GM19463 (cell line): ENCODE measurements at regions not wholly inside any gene's neighbourhood (a gene's known extent, or its start where the extent isn't known, plus 50 kb on each side); places are given as distances from the start of the nearest gene placed in this dataset.

Experiments used
- ATAC-seq: cut with Tn5 transposase; IDR thresholded peaks from one replicate; pipeline ENCODE4 v1.9.1; 2021; ENCODE audit warnings: mild to moderate bottlenecking, moderate library complexity; ENCODE audit not compliant: unreplicated experiment

GRCh38 chr3:147049305-147049704, 357.0 kb downstream of the ZIC4 start:
- no peak for ATAC-seq

- no peak for ATAC-seq
Observed at GRCh38 chr3:147046916-147047315, 359.4 kb downstream of the ZIC4 start.

- ATAC-seq = no peak
Observed at GRCh38 chr3:147038481-147038880, 367.9 kb downstream of the ZIC4 start.

GRCh38 chr3:147034359-147034758, 372.0 kb downstream of the ZIC4 start:
- no peak for ATAC-seq

- ATAC-seq = no peak
Observed at GRCh38 chr3:147030274-147030673, 376.1 kb downstream of the ZIC4 start.

- ATAC-seq = no peak
Observed at GRCh38 chr3:147015334-147015733, 391.0 kb downstream of the ZIC4 start.

- no peak for ATAC-seq
Observed at GRCh38 chr3:147008886-147009285, 397.5 kb downstream of the ZIC4 start.

GRCh38 chr3:147008458-147008857, 397.9 kb downstream of the ZIC4 start:
- no peak for ATAC-seq

- ATAC-seq = no peak
Observed at GRCh38 chr3:147007736-147008245, 398.6 kb downstream of the ZIC4 start.

- no peak for ATAC-seq
Observed at GRCh38 chr3:147002721-147003120, 397.6 kb upstream of the PLSCR5 start.

GRCh38 chr3:147000274-147000673, 395.1 kb upstream of the PLSCR5 start:
- ATAC-seq = no peak

GRCh38 chr3:146991907-146992306, 386.8 kb upstream of the PLSCR5 start:
- no peak for ATAC-seq

- no peak for ATAC-seq
Observed at GRCh38 chr3:146975476-146975875, 370.3 kb upstream of the PLSCR5 start.

- ATAC-seq = no peak
Observed at GRCh38 chr3:146975032-146975431, 369.9 kb upstream of the PLSCR5 start.

GRCh38 chr3:146974001-146974400, 368.9 kb upstream of the PLSCR5 start:
- ATAC-seq = no peak

- ATAC-seq = no peak
Observed at GRCh38 chr3:146972726-146973125, 367.6 kb upstream of the PLSCR5 start.

- ATAC-seq = no peak
Observed at GRCh38 chr3:146970236-146970635, 365.1 kb upstream of the PLSCR5 start.

- no peak for ATAC-seq
Observed at GRCh38 chr3:146969356-146969755, 364.2 kb upstream of the PLSCR5 start.

GRCh38 chr3:146968204-146968651, 363.1 kb upstream of the PLSCR5 start:
- ATAC-seq = no peak

GRCh38 chr3:146967783-146968182, 362.6 kb upstream of the PLSCR5 start:
- no peak for ATAC-seq

GRCh38 chr3:146966124-146966523, 361.0 kb upstream of the PLSCR5 start:
- ATAC-seq = no peak

GRCh38 chr3:146953511-146953981, 348.4 kb upstream of the PLSCR5 start:
- ATAC-seq = no peak

- no peak for ATAC-seq
Observed at GRCh38 chr3:146948985-146949384, 343.8 kb upstream of the PLSCR5 start.
